Activated CD4-positive, CD25-positive, alpha-beta regulatory T cell (primary cell): ENCODE measurements at regions not wholly inside any gene's neighbourhood (a gene's known extent, or its start where the extent isn't known, plus 50 kb on each side); places are given as distances from the start of the nearest gene placed in this dataset.

ENCODE experiments used
- DNase-seq, 4 experiments: peaks; one replicate each; lab custom pipeline; 2025; lab: John Stamatoyannopoulos, UW

DNA sequence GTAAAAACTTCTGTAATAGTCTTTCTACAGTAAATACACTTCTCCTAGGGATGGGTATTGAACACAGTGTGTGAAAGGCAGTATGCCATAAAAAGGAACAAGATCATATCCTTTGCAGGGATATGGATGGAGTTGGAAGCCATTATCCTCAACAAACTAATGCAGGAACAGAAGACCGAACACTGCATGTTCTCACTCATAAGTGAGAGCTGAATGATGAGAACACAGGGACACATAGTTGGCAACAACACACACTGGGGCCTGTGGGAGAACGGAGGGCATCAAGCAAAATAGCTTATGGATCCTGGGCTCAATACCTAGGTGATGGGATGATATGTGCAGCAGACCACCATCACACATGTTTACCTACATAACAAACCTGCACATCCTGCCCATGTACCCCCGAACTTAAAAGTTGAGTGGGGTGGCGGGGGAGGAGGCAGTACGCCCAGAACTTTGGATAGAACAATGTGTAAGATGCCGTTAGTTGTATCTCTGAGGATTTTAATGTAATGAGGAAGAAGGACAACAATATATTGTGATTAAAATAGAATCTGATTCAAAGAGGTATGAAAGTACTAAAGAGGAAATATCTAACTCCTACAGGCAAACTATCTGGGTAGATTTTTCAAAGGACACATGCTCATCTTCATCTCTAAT, 183.2 kb downstream of the NDFIP2 start:
- no peak for DNase-seq

- DNase-seq = no peak
Measured at GRCh38 chr13:79663435-79663834, 182.5 kb downstream of the NDFIP2 start.

DNA sequence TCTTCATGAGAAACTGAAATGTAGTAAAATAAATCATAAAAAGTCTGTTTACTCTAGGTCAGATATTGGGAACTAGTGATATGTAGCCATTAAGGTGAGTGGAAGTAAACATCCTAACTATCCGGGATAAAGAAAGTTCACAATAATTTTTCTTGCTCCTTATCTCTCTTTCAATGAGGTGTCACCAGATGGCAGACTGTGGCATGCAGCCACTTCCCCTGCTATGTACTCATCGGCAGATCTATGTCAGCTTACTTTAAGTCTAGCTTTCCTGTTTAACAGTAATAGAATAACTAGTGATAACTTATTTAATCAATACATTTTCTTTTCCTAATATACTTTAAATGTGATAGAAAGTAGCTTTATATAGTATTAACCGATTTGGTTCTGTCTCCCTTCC, 181.9 kb downstream of the NDFIP2 start:
- no peak for DNase-seq

GRCh38 chr13:79660361-79660760, 179.4 kb downstream of the NDFIP2 start:
- no peak for DNase-seq

GRCh38 chr13:79659121-79659521, 178.2 kb downstream of the NDFIP2 start:
- no peak for DNase-seq

GRCh38 chr13:79658333-79658975, 177.5 kb downstream of the NDFIP2 start:
- no peak for DNase-seq

GRCh38 chr13:79655509-79655908, 174.6 kb downstream of the NDFIP2 start:
- DNase-seq = no peak

- DNase-seq = no peak
Measured at GRCh38 chr13:79654520-79654919, 173.6 kb downstream of the NDFIP2 start.

DNA sequence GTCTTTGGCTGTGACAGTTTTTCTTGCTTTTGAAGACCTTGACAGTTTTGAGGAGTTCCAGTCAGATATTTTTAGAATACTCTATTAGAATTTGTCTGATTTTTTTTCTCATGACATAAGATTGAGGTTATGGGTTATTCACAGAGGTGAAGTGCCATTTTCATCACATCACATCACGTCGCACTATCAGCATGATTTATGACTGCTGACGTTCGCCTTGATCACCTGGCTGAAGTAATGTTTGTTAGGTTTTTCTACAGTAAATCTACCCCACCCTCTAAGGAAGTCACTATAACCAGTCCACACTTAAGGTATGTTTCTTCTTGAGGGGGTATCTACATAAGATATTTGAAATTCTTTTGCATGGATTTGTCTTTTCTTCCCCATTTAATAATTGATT, 169.7 kb downstream of the NDFIP2 start:
- DNase-seq = no peak

DNA sequence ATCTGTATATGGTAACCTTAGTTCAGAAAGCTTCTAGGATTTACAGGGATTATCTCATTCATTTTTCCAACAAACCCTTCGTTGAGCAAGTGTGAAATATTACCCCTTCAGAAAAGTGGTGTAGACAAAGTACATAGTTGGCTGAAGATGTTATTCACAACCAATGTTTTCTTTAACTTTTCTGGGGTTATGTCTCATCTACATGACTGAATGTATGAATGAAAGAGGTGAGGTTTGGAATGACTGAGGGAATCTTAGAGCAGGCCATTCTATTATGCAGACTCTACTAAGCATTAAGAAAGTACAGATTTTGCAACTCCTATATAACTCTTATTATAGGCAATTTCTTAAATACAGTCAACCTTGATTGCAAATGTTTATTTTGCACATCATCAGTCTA, 167.2 kb downstream of the NDFIP2 start:
- no peak for DNase-seq

GRCh38 chr13:79647533-79647932, 166.6 kb downstream of the NDFIP2 start:
- DNase-seq = no peak

DNA sequence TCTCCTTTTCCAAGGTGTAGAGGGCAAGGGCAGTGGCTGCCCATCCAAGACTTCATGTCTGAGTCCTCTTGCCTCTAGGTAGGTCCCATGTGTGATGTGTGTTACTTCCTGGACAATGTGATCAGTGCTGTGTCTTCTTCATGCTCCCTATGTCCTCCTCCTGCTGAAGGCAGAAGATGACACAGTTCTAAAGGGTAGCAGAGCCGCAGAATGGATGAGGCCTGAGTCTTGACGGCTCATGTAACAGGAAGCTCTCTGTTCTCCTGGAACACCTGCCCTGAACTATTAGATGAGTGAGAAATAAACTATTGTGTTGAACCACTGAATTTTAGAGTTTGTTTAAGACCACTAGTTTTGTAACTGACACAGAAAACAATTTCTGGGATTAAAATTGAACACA, 165.9 kb downstream of the NDFIP2 start:
- DNase-seq = no peak

- DNase-seq = no peak
Measured at GRCh38 chr13:79645569-79645968, 164.6 kb downstream of the NDFIP2 start.

DNA sequence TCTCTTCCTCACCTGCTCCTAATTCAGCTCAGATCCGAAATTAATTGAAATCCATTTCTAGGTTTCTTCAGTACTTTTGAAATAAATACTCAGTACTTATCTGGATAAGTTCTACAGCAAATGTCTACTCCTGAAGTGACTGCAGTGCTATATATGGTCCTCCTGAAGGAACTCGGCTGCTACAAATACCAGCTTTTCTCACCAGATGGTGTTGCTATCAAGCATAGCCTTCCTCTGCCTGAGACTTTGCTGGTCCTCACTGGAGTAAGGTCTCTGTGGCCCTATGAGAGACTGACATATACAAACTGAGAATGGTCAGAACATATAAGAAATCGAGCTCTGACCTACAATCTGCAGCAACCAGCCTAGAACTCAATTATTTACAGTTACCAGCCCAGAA, 161.6 kb downstream of the NDFIP2 start:
- no peak for DNase-seq

- no peak for DNase-seq
Measured at GRCh38 chr13:79637133-79637763, 156.3 kb downstream of the NDFIP2 start.

- DNase-seq = no peak
Measured at GRCh38 chr13:79631051-79631659, 150.2 kb downstream of the NDFIP2 start.

DNA sequence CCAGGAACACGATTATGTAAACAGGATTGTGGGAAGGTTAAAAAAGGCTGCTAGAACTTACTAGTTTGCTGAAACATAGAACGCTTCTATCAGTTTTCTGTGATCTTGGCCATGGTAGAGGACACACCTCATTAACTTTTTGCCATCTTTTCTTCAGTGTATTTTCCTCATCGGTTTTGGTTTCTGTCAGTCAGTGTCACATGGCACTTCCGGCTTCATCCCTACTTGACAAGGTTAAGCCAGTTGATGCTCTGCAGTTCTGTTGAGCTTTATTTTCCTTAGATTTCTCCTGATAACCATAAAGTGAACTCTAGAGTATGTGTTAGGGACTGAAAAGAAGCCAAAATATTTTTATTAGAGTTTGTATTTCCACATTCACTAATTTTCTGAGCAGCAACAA, 147.5 kb downstream of the NDFIP2 start:
- DNase-seq = no peak

GRCh38 chr13:79626924-79627323, 146.0 kb downstream of the NDFIP2 start:
- no peak for DNase-seq

GRCh38 chr13:79625517-79625916, 144.6 kb downstream of the NDFIP2 start:
- DNase-seq = no peak

- no peak for DNase-seq
Measured at GRCh38 chr13:79621902-79622301, 140.9 kb downstream of the NDFIP2 start.

DNA sequence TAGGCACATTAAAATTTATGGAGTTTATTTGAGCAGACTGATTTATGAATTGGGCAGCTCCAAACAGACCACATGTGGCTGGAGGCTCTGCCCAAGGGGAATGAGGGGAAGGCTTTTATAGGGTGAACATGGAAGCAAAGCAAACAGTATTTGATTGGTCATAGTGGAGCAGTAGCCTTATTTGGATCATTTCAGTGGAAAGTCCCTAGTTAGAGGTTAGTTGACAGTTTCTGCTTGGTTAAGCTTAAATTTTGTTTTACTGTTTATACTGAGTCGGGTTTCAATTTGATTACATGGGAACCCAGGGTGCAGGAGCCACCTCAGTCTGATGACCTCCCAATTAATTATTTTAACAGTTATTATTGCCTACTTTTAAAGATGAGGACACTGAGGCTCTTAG, 140.5 kb downstream of the NDFIP2 start:
- no peak for DNase-seq

DNA sequence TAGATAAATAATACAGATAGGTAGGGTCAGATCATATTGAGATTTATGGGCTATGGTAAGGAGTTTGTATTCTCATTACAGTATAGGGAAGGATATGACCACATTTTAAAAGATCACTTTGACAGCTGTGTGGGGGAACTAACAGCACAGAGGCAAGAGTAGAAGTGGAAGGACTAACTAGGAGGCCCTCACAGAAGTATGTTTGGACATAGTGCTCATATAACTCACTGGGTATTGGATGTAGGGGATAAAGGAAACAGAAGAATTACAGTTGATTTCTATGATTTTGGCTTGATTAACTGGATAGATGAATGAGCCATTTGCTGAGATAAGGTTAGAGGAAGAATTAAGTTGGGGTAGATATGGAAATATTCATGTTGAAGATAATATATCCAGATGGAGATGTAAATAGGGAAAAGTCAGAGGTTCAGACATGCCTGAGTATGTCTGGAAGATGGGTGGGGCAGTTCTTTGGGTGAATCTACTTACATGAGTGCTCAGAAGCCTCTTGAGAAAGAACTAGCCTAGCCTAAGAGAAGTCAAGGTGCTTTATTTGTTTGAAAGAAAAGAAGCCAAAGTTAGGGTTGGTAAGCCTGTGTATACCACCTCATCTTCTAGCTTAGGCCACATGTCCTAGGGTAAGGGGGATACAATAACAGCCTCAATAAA, 133.4 kb downstream of the NDFIP2 start:
- no peak for DNase-seq

GRCh38 chr13:79612604-79613003, 131.6 kb downstream of the NDFIP2 start:
- DNase-seq = no peak
